GM10248 (cell line): ENCODE measurements at regions not wholly inside any gene's neighbourhood (a gene's known extent, or its start where the extent isn't known, plus 50 kb on each side); places are given as distances from the start of the nearest gene placed in this dataset.

ENCODE experiments used
- CTCF ChIA-PET: fragments of 300-600 bp; sonication (Branson Sonifier 250); formaldehyde crosslinking; extraction: SDS; loops from one replicate; lab custom pipeline; 2021; ENCODE audit warnings: antibody characterized with exemption; lab: Yijun Ruan, JAX
- POLR2A ChIA-PET: fragments of 350-650 bp; sonication (Branson Sonifier 250); formaldehyde crosslinking; extraction: SDS; loops from one replicate; lab custom pipeline; 2020; ENCODE audit warnings: antibody characterized with exemption; lab: Yijun Ruan, JAX
- DNase-seq: peaks from one replicate; pipeline ENCODE4 v3.0.0; 2012; ENCODE audit errors: extremely low spot score
- TF ChIP-seq, protein P1 (sequence below): IDR thresholded peaks from 2 replicates; pipeline ENCODE4 v1.5.1; 2012; ENCODE audit warnings: mild to moderate bottlenecking, low read depth; ENCODE audit errors: extremely low read depth, missing control alignments, control extremely low read depth

DNA sequence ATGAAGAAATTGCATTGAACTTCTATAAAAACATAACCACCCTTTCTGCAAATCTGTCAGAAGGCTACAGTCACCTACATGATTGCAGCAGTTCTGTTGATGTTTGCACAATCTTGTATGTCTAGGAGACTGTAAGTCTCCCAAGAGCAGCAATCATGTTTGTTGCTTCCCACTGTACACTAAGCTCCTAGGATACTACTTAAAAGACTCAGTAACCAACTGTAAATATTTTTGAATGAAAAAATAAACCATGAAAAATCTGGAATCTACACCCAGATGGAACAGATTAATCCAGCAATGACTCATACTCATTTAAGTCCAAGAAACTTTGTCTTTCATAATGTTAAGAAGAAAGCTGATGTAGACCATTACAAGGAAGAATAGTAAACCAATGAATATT lies 168.5 kb upstream of the ATXN1 start:
- POLR2A ChIA-PET = no interaction called here
- CTCF ChIA-PET = interaction anchor here (1.9 kb wide), 1 partner anchor 24 kb away, joined by 5 read pairs; no protein-coding TSS in a partner anchor
- TF ChIP-seq, protein P1, sequence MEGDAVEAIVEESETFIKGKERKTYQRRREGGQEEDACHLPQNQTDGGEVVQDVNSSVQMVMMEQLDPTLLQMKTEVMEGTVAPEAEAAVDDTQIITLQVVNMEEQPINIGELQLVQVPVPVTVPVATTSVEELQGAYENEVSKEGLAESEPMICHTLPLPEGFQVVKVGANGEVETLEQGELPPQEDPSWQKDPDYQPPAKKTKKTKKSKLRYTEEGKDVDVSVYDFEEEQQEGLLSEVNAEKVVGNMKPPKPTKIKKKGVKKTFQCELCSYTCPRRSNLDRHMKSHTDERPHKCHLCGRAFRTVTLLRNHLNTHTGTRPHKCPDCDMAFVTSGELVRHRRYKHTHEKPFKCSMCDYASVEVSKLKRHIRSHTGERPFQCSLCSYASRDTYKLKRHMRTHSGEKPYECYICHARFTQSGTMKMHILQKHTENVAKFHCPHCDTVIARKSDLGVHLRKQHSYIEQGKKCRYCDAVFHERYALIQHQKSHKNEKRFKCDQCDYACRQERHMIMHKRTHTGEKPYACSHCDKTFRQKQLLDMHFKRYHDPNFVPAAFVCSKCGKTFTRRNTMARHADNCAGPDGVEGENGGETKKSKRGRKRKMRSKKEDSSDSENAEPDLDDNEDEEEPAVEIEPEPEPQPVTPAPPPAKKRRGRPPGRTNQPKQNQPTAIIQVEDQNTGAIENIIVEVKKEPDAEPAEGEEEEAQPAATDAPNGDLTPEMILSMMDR = no peak
- no peak for DNase-seq

DNA sequence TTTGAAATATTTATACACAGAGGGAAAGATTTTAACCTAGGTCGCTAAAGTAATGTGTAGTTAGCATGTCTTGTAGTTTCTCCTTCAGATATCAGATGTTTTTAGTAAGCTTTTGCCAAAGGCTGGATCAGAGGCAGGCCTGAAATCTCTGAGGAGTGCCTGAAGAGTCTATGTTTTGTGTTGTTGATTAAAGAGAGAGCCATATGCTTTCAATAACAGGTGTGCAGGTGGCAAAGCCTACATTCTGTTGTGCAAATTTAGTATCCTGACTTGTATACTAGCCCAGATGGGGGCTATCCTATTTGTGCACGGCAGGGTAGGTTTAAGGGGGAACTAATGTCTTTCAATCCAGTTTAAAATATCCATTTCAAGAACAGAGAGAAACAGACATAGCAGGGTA lies 167.1 kb upstream of the ATXN1 start:
- POLR2A ChIA-PET = no interaction called here
- DNase-seq = no peak
- TF ChIP-seq, protein P1 = no peak
- CTCF ChIA-PET = interaction anchor here (1.9 kb wide), 1 partner anchor 23 kb away, joined by 5 read pairs; no protein-coding TSS in a partner anchor

DNA sequence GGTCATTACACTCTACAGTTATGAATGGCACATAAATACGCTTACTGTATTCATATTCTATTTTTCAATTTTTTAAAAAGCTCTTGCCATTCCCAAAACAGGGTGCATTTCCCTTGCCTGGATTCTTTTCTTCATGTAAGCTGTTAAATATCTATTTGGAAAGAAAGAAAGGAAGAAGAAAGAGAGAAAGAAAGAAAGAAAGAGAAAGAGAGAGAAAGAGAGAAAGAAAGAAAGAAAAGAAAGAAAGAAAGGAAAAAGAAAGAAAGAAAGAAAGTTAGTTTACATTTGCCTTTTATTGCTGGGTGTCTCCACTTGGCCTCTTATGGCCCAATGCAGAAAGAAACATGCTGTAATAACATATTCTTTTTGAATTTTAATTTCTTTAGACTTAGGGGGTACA lies 165.9 kb upstream of the ATXN1 start:
- ChIA-PET POLR2A (no interaction called here), CTCF (no interaction called here)
- no peak for DNase-seq
- TF ChIP-seq, protein P1 = no peak

DNA sequence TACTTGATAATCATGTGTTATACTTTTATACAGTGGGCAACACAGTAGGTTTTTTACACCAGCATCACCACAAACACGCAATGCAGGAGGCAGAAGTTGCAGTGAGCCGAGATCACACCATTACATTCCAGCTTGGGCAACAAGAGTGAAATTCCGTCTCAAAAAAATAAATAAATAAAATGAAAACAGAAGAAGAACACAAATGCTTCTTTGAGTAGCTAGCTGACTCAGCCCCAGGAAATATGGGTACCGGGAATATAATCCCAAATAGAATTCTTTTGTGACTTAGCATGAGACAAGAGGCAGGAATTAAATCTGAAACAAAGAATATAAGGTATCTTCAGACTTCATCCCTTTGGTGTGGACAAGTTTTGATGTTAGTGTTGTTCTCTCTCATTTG lies 164.2 kb upstream of the ATXN1 start:
- ChIA-PET CTCF (no interaction called here), POLR2A (no interaction called here)
- TF ChIP-seq, protein P1 = no peak
- no peak for DNase-seq

DNA sequence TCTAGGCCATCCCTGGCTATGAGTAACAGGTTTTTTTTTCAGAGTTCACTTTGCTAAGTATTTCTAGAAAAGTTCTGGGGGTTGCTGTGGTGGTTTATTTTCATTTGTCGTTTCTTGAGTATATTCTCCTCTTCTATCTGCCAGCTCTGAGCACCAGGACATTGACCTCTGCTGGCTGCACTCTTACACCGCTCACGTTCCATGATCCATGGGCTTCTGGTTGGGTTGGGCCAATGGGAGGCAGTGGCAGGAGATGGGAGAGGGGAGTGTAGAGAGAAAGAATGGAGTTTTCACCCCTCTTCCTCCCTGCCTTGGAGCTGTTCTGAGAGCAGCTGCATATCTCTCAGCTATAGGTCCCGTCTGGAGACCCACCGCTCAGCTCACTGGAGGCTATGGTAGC lies 161.0 kb upstream of the ATXN1 start:
- DNase-seq = no peak
- POLR2A ChIA-PET = no interaction called here
- TF ChIP-seq, protein P1 = no peak
- CTCF ChIA-PET = interaction anchor here (1.2 to 1.4 kb wide), 3 partner anchors 9 to 46 kb away, joined by 3 to 4 read pairs (median 3); no protein-coding TSS in a partner anchor

DNA sequence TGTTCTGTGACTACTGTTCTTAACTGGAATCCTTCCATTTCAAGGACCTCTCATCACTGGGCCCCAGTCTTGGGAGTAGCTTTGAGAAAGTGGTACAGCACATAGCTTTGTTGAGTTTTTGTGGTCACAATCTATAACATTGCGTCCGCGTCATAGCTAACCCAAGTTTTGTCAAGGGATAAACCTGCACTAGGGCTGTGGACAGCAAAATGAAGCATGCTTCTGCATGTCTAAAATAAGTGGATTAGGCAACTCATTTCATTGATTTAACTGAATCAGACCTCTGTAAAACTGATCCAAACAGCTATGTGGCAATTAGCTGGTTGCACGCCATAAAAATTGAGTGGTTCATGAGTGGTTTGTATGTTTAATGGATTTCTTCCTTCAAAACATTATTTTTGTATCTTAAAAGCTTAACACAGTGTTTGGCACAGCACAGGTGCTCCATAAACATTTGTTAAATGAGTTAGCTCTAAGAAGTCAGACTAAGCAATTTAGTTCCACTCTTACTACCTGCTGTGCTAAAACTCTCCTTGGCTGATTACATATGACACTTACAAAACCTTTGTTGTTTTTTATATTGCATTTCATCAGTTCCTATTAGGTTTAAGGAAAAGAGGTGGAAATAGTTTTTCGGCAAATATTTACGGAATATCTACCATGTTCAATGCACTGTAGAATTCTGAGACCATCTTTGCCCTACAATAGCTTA lies 160.3 kb upstream of the ATXN1 start:
- no peak for DNase-seq
- TF ChIP-seq, protein P1 = no peak
- CTCF ChIA-PET = interaction anchor here (1.0 to 1.4 kb wide), 3 partner anchors 13 to 138 kb away, joined by 3 to 4 read pairs (median 3); no protein-coding TSS in a partner anchor
- POLR2A ChIA-PET = no interaction called here

DNA sequence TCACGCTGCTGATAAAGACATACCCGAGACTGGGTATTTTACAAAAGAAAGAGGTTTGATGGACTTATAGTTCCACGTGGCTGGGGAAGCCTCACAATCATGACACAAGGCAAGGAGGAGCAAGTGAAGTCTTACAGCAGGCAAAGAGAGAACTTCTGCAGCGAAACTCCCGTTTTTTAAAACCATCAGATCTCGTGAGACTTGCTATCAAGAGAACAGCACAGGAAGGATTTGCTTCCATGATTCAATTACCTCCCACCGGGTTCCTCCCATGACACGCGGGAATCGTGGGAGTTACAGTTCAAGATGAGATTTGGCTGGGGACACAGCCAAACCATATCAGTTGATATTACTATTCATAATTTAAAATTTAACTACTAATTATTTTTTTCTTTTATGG lies 157.3 kb upstream of the ATXN1 start:
- CTCF ChIA-PET = no interaction called here
- TF ChIP-seq, protein P1 = no peak
- POLR2A ChIA-PET = no interaction called here
- DNase-seq = no peak
